Loucy (cell line): ENCODE measurements at regions not wholly inside any gene's neighbourhood (a gene's known extent, or its start where the extent isn't known, plus 50 kb on each side); places are given as distances from the start of the nearest gene placed in this dataset.

Experiments
- CTCF ChIP-seq: fragments of 200-600 bp; sonication (generic); conservative IDR thresholded peaks from 2 replicates; pipeline ENCODE4 v1.5.1; 2014; ENCODE audit warnings: mild to moderate bottlenecking, antibody characterized with exemption, low read length
- EZH2phosphoT487 ChIP-seq: fragments of 200-600 bp; IDR thresholded peaks from 2 replicates; pipeline ENCODE4 v1.6.1; 2018; ENCODE audit warnings: antibody characterized with exemption, mild to moderate bottlenecking, moderate library complexity, borderline replicate concordance

- TF ChIP-seq CTCF (no peak), EZH2phosphoT487 (no peak)
These were observed 436.7 kb downstream of the LPIN1 start for GRCh38 chr2:12183032-12183645.
